Transverse colon (tissue), 4 donors: ENCODE measurements at regions not wholly inside any gene's neighbourhood (a gene's known extent, or its start where the extent isn't known, plus 50 kb on each side); places are given as distances from the start of the nearest gene placed in this dataset.

Experiments
- DNase-seq: peaks from one replicate; pipeline ENCODE4 v3.0.0-alpha.2; 2019
- H3K27ac ChIP-seq, 4 donors: fragments of 200-600 bp; sonication (generic); 2 replicates each; pipeline ENCODE4 v1.5.1; 2016 to 2018; ENCODE audit warnings: inconsistent platforms in 4 of 4
- H3K27me3 ChIP-seq: fragments of 200-600 bp; sonication (generic); 2 replicates; pipeline ENCODE4 v1.5.1; 2017; ENCODE audit warnings: inconsistent platforms
- H3K36me3 ChIP-seq, 4 donors: fragments of 200-600 bp; sonication (generic); 2 replicates each; pipeline ENCODE4 v1.5.1; 2017 to 2019; ENCODE audit warnings: inconsistent platforms in 4 of 4
- H3K4me1 ChIP-seq, 4 donors: fragments of 200-600 bp; sonication (generic); 2 replicates each; pipeline ENCODE4 v1.5.1; 2017 to 2020; ENCODE audit warnings: inconsistent platforms in 4 of 4
- H3K4me3 ChIP-seq, 4 donors: fragments of 200-600 bp; sonication (generic); 1 replicate in 1 of 4; 2 replicates in 3 of 4; pipeline versions ENCODE4 v1.5.1 to v1.6.1; 2017 to 2019; ENCODE audit warnings: inconsistent platforms in 4 of 4
- H3K9me3 ChIP-seq, 2 donors: fragments of 200-600 bp; sonication (generic); 2 replicates each; pipeline ENCODE4 v1.5.1; 2017 to 2019; ENCODE audit warnings: inconsistent platforms in 2 of 2
- EP300 ChIP-seq: sonication (generic); formaldehyde crosslinking; IDR thresholded peaks from one replicate; pipeline ENCODE4 v1.6.1; 2017; ENCODE audit warnings: antibody characterized with exemption, low read depth
- POLR2A ChIP-seq: fragments of 450-650 bp; IDR thresholded peaks from one replicate; pipeline ENCODE4 v1.6.1; 2016; ENCODE audit warnings: antibody characterized with exemption, mild to moderate bottlenecking, moderate library complexity
- POLR2AphosphoS5 ChIP-seq, 3 donors: sonication (generic); formaldehyde crosslinking; IDR thresholded peaks; one replicate each; pipeline ENCODE4 v1.6.1; 2016; ENCODE audit warnings: antibody characterized with exemption in 3 of 3
- WGBS, 2 donors: methylation state at CpG; one replicate each; pipeline ENCODE4 v1.1.5; 2018; ENCODE audit warnings: low coverage in 1 of 2; 5-methylcytosine and 5-hydroxymethylcytosine counted together
- in situ Hi-C, 4 donors: fragments of 200-750 bp; cut with MboI; loops; one replicate each; pipeline versions ENCODE4 v1.15.0 to v1.15.1; 2017; ENCODE audit warnings: low sequenced_read_pairs in 3 of 4, low pct_ligation_motif_present in 1 of 4, low pct_unique_long_range_greater_than_20kb in 1 of 4
- intact Hi-C: fragments of 100-400 bp; cut with DNase I; formaldehyde crosslinking; loops from one replicate; pipeline ENCODE4 v1.15.1; 2023; ENCODE audit warnings: low total_unique reads
- TF ChIP-seq, protein P1 (sequence below), 5 experiments: fragments of 200-600 bp in 3 of 5; fragments of 450-650 bp in 2 of 5; sonication (generic) in 3 of 5; IDR thresholded peaks; 1 replicate in 2 of 5; 2 replicates in 3 of 5; pipeline ENCODE4 v1.5.1; 2016 to 2017; ENCODE audit warnings: antibody characterized with exemption in 5 of 5, inconsistent platforms in 3 of 5, mild to moderate bottlenecking in 2 of 5, moderate library complexity in 1 of 5

DNA sequence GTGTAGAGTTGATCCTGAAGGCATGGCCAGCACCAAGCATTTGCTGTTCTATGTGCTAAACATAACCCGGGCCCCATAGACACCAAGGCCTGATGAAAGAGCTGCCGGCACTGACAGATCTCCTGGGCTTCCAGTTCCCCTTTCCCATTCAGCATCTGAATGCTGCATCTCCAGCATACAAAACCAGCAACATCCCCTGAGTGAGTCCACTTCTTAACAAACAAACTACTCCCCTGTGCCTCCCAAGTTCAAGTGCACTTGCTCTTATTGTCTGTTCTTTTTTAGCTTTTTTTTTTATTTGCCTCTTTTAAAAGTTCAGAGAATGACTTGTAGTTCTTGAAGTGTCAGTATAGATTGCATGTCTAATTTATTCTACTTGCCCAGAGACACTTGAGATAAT is 156.0 kb downstream of the EDEM1 start:
- H3K36me3 ChIP-seq, result no peaks in the 10 kb centered on the region
- intact Hi-C loops, result no loop called here
- WGBS, 2 donors, result 37 to 67% methylated on average over 2 of the region's 2 CpGs
- in situ Hi-C loops, result no loop called here
- no peak for DNase-seq
- H3K9me3 ChIP-seq, result no peaks in the 10 kb centered on the region
- no peak overlapping the region for H3K4me3 ChIP-seq
- no peak overlapping the region for H3K27ac ChIP-seq
- no peaks in the 10 kb centered on the region for H3K27me3 ChIP-seq
- TF ChIP-seq POLR2AphosphoS5 (IDR thresholded peaks at IDR 0.05) (no peak), POLR2A (no peak), EP300 (no peak)
- TF ChIP-seq, protein P1, sequence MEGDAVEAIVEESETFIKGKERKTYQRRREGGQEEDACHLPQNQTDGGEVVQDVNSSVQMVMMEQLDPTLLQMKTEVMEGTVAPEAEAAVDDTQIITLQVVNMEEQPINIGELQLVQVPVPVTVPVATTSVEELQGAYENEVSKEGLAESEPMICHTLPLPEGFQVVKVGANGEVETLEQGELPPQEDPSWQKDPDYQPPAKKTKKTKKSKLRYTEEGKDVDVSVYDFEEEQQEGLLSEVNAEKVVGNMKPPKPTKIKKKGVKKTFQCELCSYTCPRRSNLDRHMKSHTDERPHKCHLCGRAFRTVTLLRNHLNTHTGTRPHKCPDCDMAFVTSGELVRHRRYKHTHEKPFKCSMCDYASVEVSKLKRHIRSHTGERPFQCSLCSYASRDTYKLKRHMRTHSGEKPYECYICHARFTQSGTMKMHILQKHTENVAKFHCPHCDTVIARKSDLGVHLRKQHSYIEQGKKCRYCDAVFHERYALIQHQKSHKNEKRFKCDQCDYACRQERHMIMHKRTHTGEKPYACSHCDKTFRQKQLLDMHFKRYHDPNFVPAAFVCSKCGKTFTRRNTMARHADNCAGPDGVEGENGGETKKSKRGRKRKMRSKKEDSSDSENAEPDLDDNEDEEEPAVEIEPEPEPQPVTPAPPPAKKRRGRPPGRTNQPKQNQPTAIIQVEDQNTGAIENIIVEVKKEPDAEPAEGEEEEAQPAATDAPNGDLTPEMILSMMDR (IDR thresholded peaks at IDR 0.05), result no peak
- H3K4me1 ChIP-seq, result no peaks in the 10 kb centered on the region

DNA sequence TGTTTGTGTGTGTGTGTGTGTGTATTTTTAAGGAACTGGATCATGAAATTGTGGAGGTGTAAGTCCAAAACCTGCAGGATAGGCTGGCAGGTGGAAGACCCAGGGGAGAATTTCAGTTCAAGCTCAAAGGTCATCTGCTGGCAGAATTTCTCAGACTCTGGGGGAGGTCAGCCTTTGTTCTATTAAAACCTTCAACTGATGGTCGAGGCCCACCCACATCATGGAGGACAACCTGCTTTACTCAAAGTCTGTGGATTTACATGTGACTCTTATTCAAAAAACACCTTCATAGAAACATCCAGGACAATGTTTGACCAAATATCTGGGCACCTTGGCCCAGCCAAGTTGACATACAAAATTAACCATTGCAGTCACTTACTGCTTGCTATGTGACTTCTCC is 157.2 kb downstream of the EDEM1 start:
- in situ Hi-C loops (no loop called here), intact Hi-C loops (no loop called here)
- TF ChIP-seq POLR2AphosphoS5 (IDR thresholded peaks at IDR 0.05) (no peak), POLR2A (no peak), EP300 (no peak)
- TF ChIP-seq, protein P1 (IDR thresholded peaks at IDR 0.05), result no peak
- Histone ChIP-seq H3K4me3 (no peak overlapping the region), H3K9me3 (no peaks in the 10 kb centered on the region), H3K27ac (no peak overlapping the region), H3K4me1 (no peaks in the 10 kb centered on the region), H3K36me3 (no peaks in the 10 kb centered on the region), H3K27me3 (no peaks in the 10 kb centered on the region)
- WGBS, 2 donors, result 63 to 80% methylated on average over 1 of the region's 1 CpG
- DNase-seq, result no peak

DNA sequence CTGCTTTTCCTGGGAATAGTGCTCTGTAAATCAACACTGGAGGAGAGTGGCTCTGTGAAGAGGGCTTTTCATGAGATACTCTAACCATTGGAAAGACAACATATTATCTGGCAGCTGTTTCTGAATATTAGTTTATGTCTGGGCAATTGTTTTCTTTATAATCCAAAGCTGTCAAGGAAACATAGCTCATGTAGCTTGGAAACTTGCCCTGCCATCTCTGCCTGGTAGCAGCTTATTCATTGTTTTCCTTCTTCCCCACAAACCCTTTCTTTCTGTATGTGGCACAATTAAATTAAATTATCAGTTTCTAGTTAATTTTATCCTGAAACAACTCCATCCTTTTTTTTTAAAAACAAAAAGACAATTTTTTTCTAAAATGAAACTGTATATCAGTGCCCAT is 160.0 kb downstream of the EDEM1 start:
- no peak for DNase-seq
- no peaks in the 10 kb centered on the region for H3K4me1 ChIP-seq
- no peaks in the 10 kb centered on the region for H3K36me3 ChIP-seq
- in situ Hi-C loops (no loop called here), intact Hi-C loops (no loop called here)
- H3K4me3 ChIP-seq, result no peak overlapping the region
- H3K27ac ChIP-seq, result no peak overlapping the region
- H3K27me3 ChIP-seq, result no peaks in the 10 kb centered on the region
- H3K9me3 ChIP-seq, result no peaks in the 10 kb centered on the region
- TF ChIP-seq, protein P1 (IDR thresholded peaks at IDR 0.05), result no peak
- TF ChIP-seq POLR2AphosphoS5 (IDR thresholded peaks at IDR 0.05) (no peak), POLR2A (no peak), EP300 (no peak)

GRCh38 chr3:5348229-5348902 is 160.9 kb downstream of the EDEM1 start:
- Histone ChIP-seq H3K27ac (no peak overlapping the region), H3K4me1 (no peaks in the 10 kb centered on the region), H3K4me3 (no peak overlapping the region), H3K9me3 (no peaks in the 10 kb centered on the region), H3K27me3 (no peaks in the 10 kb centered on the region), H3K36me3 (no peaks in the 10 kb centered on the region)
- in situ Hi-C loops, result no loop called here
- TF ChIP-seq POLR2A, result no peak
- no peak for TF ChIP-seq EP300
- TF ChIP-seq, protein P1 (IDR thresholded peaks at IDR 0.05), result no peak
- no peak for TF ChIP-seq POLR2AphosphoS5 (IDR thresholded peaks at IDR 0.05)
- intact Hi-C loops, result no loop called here
- 78 to 84% methylated on average over 3 to 5 of the region's 5 CpGs for WGBS, 2 donors
- DNase-seq, result no peak
